Activated CD8-positive, alpha-beta memory T cell treated with anti-CD3 and anti-CD28 coated beads for 36 hours (primary cell): ENCODE measurements at regions not wholly inside any gene's neighbourhood (a gene's known extent, or its start where the extent isn't known, plus 50 kb on each side); places are given as distances from the start of the nearest gene placed in this dataset.

Experiments used
- CTCF ChIA-PET: fragments of 350-600 bp; sonication (Branson Sonifier 250); formaldehyde crosslinking; loops from one replicate; lab custom pipeline; 2021; ENCODE audit warnings: antibody characterized with exemption; lab: Charles Lee
- POLR2A ChIA-PET: fragments of 350-600 bp; sonication (Branson Sonifier 250); formaldehyde crosslinking; loops from one replicate; lab custom pipeline; 2021; ENCODE audit warnings: antibody characterized with exemption; lab: Charles Lee

GRCh38 chr4:180455226-180455625, 1788.0 kb upstream of the TENM3 start:
- POLR2A ChIA-PET: no interaction called here
- CTCF ChIA-PET: no interaction called here

DNA sequence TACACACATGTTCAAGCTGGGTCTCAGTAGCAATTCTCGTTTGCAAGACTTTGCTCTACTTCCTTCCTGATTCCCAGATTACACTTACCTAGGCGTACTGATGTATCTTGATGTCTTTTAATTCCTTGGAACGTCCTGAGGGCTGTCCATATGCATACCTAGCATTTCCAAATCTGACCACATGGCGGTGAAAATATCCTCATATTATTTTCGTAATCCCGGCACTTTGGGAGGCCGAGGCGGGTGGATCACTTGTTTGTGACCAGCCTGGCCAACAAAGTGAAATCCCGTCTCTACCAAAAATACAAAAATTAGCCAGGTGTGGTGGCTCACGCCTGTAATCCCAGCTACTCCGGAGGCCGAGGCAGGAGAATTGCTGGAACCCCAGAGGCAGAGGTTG, 1786.3 kb upstream of the TENM3 start:
- POLR2A ChIA-PET: no interaction called here
- CTCF ChIA-PET: no interaction called here

GRCh38 chr4:180462116-180462515, 1781.1 kb upstream of the TENM3 start:
- CTCF ChIA-PET: interaction anchor here (0.6 kb wide), 1 partner anchor 280 kb away, joined by 3 read pairs; no protein-coding TSS in a partner anchor
- POLR2A ChIA-PET: no interaction called here

DNA sequence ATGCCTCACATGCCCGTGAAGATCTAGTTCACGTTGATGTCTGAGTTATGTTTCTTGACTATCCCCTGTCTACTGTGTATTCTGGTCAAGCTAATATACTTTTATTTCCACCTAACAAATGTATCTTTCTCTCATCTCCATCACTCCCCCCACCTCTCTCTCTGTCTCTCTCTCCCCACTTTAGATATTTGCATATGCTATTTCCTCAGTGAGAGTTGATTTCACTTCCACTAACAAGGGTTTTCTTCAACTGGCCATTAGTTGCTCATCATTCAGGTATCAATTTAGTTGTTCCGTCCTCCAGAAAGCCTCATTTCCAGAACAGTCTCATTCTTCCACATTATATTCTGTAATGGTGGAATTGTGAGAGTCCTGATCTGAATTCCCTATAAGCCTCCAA, 1777.8 kb upstream of the TENM3 start:
- CTCF ChIA-PET: no interaction called here
- POLR2A ChIA-PET: no interaction called here

DNA sequence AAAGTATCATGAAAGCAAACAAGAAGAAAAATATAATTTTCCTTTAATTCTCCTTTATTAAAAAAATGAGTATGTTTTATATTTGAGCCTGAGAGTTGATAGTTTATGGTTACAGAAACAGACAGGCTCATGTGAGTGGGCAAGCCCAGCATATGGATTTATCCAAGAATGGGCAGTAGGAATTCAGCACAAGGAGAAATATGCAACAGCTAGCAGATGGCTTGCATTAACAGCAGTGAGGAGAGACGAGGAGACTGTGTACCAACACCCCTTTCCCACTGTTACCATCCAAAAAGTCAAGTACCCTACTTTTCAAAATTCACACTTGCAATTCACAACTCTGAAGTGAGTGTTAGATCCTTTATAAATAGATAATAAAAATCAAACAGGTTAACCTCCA, 1760.2 kb upstream of the TENM3 start:
- ChIA-PET CTCF (no interaction called here), POLR2A (no interaction called here)

- ChIA-PET CTCF (no interaction called here), POLR2A (no interaction called here)
Observed at GRCh38 chr4:180485407-180485806, 1757.8 kb upstream of the TENM3 start.

DNA sequence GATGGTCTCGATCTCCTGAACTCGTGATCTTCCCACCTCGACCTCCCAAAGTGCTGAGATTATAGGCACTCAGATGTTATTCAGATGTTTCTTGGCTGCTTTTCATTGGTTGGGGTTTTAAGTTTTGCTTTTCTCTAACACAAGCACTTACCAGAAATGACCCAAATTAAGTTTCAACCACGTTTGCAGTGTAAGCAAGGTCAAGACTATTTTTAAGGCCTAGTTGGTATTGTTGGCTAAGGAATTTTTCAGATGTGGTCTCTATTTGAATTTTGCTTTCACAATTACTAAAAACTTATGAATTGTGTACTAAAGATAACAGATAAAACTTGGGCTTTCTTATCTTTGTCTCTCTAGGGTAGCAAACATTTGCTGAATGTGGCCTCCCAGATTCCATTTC, 1756.9 kb upstream of the TENM3 start:
- CTCF ChIA-PET: no interaction called here

GRCh38 chr4:180489787-180490186, 1753.4 kb upstream of the TENM3 start:
- ChIA-PET CTCF (no interaction called here), POLR2A (no interaction called here)

More for the DNA sequence above, 1756.9 kb upstream of the TENM3 start:
- POLR2A ChIA-PET: no interaction called here

DNA sequence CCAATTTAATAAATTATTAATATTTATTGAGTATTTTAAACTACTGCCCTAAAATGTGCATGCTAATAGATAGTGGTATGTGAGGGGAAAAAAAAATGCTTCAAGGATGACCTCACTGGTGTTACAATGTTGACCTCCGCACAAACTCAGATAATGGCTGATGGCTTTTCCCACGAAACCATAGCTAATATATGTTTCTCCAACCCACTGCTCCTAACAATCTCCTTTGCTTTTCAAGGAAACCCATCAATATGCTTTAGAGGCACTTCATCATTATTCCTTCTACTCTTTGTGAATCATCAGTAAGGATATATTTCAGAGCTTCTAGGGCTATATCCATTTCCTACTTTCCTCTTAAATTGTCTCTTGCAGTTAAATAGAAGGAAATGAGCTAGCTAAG, 1752.0 kb upstream of the TENM3 start:
- ChIA-PET POLR2A (no interaction called here), CTCF (no interaction called here)

- POLR2A ChIA-PET: no interaction called here
- CTCF ChIA-PET: no interaction called here
Observed at GRCh38 chr4:180493299-180493698, 1749.9 kb upstream of the TENM3 start.

- CTCF ChIA-PET: no interaction called here
- POLR2A ChIA-PET: no interaction called here
Observed at GRCh38 chr4:180500154-180500553, 1743.0 kb upstream of the TENM3 start.

- ChIA-PET POLR2A (no interaction called here), CTCF (no interaction called here)
Observed at GRCh38 chr4:180512801-180513475, 1730.3 kb upstream of the TENM3 start.

- CTCF ChIA-PET: no interaction called here
- POLR2A ChIA-PET: no interaction called here
Observed at GRCh38 chr4:180518906-180519305, 1724.3 kb upstream of the TENM3 start.

GRCh38 chr4:180521181-180521580, 1722.0 kb upstream of the TENM3 start:
- CTCF ChIA-PET: no interaction called here
- POLR2A ChIA-PET: no interaction called here

DNA sequence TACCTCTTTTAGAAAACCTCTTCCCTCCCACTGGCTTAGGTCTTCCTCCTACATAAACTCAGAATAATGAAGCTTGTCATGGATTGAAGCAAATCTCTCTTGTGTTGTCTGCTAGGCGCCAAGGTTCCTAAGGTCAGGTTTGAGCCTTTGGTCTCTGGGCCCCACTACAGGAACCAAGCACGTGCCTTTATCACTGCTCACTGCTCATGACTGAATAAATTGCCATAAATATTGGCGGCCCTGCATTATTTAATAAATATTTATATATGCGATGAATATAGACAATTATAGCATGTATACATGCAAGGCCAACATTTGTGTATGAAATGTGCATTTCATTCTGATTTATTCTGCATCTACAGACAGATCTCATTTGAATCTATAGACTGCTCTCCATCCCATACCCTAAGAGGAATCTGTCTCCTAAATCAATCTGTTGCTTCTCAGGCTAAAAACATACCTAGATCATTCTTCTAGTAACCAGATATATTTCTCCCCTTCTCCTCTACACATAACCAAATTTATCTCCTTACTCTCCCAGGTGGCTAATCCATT, 1717.6 kb upstream of the TENM3 start:
- ChIA-PET POLR2A (no interaction called here), CTCF (no interaction called here)

- POLR2A ChIA-PET: no interaction called here
- CTCF ChIA-PET: no interaction called here
Observed at GRCh38 chr4:180528003-180528402, 1715.2 kb upstream of the TENM3 start.

DNA sequence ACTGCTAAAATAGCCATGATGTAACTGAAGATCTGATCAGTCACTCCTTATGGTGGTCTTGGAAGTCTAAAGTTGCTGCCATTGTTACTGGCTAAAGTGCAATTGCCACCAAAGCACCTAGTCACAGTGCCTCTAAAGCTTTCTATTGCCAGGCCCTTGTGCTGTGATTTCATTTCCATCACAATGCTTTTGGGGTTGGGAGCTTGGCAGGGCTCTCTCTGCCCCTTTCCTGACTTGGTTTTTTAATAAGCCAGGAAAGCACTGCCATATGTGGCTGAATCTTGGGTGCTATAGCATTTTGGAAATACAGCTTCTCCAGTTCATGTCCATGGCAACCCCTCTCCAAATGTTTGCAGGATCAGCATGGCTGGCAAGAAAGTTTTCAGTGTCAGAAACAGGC, 1712.4 kb upstream of the TENM3 start:
- CTCF ChIA-PET: no interaction called here
- POLR2A ChIA-PET: no interaction called here

DNA sequence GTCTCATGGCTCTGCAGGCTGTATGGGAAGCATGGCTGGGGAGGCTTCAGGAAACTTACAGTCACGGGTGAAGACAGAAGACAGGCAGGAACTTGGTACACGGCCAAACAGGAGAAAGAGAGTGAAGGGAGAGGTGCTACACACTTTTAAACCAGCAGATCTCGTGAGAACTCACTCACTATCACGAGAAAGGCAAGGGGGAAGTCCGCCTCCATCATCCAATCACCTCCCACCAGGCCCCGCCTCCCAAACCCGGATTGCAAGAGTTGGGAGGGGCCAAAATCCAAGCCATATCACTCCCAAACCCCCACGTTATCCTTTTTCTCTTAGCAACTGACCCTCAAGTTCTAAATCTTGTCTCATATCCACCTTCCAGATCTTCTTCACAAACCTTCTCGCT, 1710.5 kb upstream of the TENM3 start:
- ChIA-PET POLR2A (no interaction called here), CTCF (no interaction called here)

- ChIA-PET POLR2A (no interaction called here), CTCF (no interaction called here)
Observed at GRCh38 chr4:180538384-180539057, 1704.7 kb upstream of the TENM3 start.

DNA sequence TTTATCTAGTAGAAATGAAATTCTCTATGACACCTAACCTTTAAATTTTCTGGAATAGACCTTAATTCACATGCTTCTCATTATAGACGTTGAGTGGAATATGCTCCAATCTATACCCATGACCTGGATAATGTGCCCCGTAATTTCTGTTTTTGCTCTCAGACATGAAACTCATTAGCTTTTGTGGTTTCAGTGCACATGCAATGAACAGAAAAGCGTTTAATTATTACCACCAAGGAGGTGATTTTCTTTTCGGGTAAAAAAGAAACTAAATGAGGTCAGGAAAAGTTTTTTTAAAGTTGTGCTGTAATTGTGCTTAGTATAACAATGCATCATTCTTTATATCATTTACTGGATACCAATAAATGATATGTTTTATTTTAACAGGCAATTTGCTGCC, 1703.9 kb upstream of the TENM3 start:
- ChIA-PET CTCF (no interaction called here), POLR2A (no interaction called here)

DNA sequence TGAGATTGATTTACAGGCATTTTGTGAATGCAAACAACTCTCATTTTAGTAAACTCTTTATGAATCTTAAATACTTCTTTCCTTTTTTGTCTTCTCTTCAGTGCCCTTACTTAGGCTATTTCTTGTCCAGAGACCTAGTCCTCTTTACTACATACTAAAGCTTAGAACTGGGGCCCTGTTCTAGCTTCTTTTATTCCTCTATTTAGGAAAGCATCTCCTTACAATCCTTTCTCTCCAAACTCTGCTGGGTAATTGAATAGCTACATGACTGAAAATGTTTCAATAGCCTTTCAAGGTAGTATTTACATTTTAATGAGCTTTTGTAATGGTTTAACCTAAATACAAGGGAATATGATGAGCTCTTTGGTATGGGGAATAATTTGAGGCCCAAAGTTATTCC, 1701.5 kb upstream of the TENM3 start:
- ChIA-PET POLR2A (interaction anchor here (0.7 kb wide), 1 partner anchor 674 kb away, joined by 3 read pairs; no protein-coding TSS in a partner anchor), CTCF (no interaction called here)
